GM13977 (cell line): ENCODE measurements at regions not wholly inside any gene's neighbourhood (a gene's known extent, or its start where the extent isn't known, plus 50 kb on each side); places are given as distances from the start of the nearest gene placed in this dataset.
"Not testable (repeated sequence)": the region's sequence is repeated elsewhere in the genome, so short reads cannot be mapped to it uniquely, and the experiment has no call there.

Experiments used
- DNase-seq: peaks from one replicate; pipeline ENCODE4 v3.0.0; 2012; ENCODE audit warnings: low spot score
- in situ Hi-C: fragments of 300-500 bp; cut with MboI; formaldehyde crosslinking; loops from one replicate; pipeline ENCODE4 v1.12.0; 2022; ENCODE audit warnings: low sequenced_read_pairs, low pct_unique_long_range_greater_than_20kb, mixed read lengths, inconsistent platforms; ENCODE audit not compliant: unreplicated experiment
- TF ChIP-seq, protein P1 (sequence below): IDR thresholded peaks from 2 replicates; pipeline ENCODE4 v1.5.1; 2012; ENCODE audit warnings: mild to moderate bottlenecking, control low read depth; ENCODE audit not compliant: insufficient read depth; ENCODE audit errors: extremely low read depth, missing control alignments

DNA sequence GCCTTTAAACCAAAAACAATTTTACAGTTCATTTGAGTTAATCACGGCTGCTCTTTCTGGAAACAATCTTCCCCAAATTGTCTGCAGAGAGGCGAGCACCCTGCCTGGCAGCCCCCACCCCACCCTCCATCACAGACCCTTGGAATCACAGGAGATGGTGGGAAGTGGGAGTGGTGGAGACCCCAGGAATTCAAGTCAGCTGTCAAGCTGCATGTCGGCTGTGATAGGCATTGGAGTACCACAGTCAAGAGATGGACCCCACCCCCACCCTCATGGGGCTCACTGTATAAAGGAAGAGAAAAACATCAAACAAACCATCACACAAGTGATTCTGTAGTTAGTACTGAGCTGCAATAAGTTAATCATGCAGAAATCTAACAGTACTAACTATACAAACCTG lies 360.4 kb downstream of the MATN1 start:
- in situ Hi-C loops: no loop called here

DNA sequence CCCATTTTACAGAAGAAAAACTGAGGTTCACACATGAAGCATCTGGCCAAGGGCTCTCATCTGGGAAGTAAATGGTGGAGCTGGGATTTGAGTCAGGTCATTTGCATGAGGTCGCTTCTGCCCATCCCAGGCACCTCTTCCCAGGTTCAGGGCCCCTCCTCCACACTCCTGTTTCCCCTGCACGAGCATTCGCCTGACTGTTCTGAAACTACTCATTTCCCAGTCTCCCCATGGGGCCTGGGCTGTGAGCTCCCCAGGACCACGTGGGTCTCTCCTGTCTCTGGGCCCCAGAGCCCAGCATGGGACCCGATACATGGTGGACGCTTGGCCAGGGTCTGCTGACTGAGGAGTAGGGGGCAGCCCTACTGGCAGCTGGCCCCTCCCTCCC lies 360.8 kb downstream of the MATN1 start:
- no peak for DNase-seq
- in situ Hi-C loops: no loop called here
- TF ChIP-seq, protein P1, sequence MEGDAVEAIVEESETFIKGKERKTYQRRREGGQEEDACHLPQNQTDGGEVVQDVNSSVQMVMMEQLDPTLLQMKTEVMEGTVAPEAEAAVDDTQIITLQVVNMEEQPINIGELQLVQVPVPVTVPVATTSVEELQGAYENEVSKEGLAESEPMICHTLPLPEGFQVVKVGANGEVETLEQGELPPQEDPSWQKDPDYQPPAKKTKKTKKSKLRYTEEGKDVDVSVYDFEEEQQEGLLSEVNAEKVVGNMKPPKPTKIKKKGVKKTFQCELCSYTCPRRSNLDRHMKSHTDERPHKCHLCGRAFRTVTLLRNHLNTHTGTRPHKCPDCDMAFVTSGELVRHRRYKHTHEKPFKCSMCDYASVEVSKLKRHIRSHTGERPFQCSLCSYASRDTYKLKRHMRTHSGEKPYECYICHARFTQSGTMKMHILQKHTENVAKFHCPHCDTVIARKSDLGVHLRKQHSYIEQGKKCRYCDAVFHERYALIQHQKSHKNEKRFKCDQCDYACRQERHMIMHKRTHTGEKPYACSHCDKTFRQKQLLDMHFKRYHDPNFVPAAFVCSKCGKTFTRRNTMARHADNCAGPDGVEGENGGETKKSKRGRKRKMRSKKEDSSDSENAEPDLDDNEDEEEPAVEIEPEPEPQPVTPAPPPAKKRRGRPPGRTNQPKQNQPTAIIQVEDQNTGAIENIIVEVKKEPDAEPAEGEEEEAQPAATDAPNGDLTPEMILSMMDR: no peak

More for the DNA sequence above, 360.4 kb downstream of the MATN1 start:
- TF ChIP-seq, protein P1: no peak
- no peak for DNase-seq

DNA sequence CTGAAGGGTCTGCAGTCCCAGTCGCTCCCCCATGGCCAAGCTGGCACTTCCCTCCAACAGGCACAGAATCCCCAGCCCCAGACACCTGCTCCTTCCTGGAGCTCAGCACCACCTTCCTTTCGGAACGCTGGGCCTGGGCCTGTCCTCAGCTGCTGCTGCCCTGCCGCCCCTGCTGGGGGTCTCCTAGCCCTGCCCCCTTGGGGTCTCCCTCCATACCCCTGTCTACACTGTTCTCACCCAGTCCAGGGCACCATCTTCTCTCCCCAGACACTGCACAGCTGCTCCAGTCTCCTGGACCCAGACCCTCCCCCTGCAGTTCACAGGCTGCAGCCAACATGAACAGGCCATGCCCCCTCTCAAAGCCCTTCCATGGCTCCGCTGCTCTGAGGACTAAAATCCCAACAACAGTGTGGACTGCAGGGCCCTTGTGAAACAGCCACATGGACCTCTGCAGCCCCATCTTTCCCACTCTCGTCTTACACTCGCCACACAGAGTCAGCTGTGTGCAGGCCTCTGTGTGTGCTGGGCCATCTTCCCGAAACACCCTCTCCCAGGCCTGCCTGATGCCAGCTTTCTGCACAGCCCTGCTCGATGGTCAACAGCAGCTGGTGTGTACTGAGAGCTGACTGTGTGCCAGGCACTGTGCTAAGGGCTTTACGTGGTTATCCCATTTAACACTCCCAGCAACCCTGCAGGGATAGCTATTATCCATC lies 361.3 kb downstream of the MATN1 start:
- DNase-seq, in situ Hi-C loops: not testable (repeated sequence)

DNA sequence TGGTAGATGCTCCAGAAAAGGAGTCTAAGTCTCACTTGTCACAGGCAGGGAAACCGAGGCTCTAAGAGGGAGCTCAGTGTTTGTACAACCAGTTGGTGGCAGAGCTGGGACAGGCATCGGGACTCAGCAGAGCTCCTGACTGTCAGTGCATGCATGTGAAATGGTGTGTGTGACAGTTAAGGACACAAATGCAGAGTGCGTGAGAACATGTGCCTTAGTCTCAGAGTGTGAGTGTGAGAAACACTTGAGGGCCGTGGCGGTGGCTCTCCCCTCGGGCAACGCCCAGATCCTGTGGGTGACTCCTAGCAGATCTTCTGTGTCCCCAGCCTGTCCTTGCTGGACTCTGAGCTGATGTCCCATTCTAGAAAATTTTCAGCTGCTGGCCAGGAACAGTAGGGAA lies 362.6 kb downstream of the MATN1 start:
- TF ChIP-seq, protein P1: no peak
- no peak for DNase-seq
- in situ Hi-C loops: no loop called here

DNA sequence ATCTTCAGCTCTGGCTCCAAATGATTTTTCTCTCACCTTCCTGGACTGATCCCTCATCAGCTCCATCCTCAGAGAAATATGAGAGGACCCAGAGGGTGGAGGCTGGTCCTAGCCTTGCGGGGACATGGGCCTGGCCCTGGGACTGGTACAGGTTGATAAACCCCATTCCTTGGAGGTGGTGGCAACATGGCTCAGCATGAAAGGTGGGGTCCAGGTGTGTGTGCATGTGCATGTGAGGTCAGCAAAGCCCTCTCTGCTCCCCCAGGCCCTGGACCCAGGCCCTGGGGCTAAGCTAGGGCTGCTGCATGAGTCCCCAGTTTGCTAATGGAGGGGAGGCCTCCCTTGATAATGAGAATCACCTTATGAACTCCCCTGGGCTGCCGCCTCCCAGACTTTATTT lies 363.1 kb downstream of the MATN1 start:
- in situ Hi-C loops: no loop called here
- no peak for DNase-seq
- TF ChIP-seq, protein P1: no peak

DNA sequence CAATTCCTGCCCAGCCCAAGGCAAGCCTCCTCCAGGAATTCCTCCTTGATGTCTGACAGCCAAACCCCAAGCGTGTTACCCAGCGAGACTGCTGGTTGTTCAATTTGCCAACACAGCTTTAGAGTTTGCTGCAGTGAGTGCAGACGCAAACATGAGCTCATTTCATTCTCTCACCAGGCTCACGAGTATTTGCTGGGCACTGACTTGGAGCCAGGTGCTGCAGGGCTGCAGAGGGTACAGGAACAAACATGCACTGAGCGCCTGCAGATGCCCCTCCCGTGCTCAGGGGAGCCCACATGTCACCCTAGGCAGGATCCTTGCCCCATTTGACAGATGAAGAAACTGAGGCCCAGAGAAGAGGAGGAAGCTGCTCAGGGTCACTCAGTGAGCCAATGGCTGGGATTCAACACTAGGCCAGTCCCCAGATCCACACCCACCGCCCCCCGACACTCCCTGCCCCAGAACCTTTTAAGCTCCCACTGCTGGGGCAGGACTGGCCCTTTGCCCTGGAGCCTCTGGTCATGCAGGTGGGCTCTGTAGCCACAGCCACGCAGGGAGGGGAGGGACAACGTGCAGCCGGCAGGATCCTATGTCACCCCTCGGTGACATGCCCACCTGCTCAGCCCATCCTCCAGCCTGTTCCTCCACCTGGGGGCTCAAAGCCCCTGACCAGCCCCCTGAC lies 363.7 kb downstream of the MATN1 start:
- in situ Hi-C loops: no loop called here
- no peak for DNase-seq
- TF ChIP-seq, protein P1: no peak

DNA sequence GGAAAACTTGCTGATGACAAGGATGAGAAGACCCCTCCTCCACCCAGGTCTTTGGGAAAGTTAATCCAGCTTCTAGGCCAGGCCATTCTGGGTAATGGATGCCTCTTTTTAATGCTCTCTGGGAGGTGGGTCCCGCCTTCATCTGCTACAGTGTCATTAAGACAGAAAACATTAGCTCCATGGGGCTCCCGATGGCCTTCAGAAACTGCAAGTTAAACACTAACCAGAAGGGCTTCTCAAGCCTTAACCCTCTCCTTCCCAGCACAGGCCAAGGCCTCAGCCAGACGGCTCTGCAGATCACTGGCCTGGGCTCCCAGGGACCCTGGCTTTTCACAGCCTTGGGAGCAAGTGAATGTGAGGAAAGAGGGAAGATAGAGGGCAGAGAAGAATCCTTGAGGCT lies 364.9 kb downstream of the MATN1 start:
- in situ Hi-C loops: no loop called here
- TF ChIP-seq, protein P1: no peak
- no peak for DNase-seq
